CD4-positive, alpha-beta T cell treated with Interleukin-2 at 100 ng/mL for 4 hours (primary cell): ENCODE measurements at regions not wholly inside any gene's neighbourhood (a gene's known extent, or its start where the extent isn't known, plus 50 kb on each side); places are given as distances from the start of the nearest gene placed in this dataset.

Experiments
- DNase-seq: peaks from one replicate; pipeline ENCODE4 v3.0.0-alpha.2; 2020; ENCODE audit warnings: low spot score

GRCh38 chr4:3831529-3832150 is 65.5 kb downstream of the ADRA2C start:
- DNase-seq: no peak

- no peak for DNase-seq
Measured at GRCh38 chr4:3832536-3833220, 66.5 kb downstream of the ADRA2C start.

- DNase-seq: no peak
Measured at GRCh38 chr4:3833326-3833989, 67.3 kb downstream of the ADRA2C start.

GRCh38 chr4:3834186-3834662 is 68.0 kb downstream of the ADRA2C start:
- DNase-seq: no peak

GRCh38 chr4:3834663-3835521 is 68.7 kb downstream of the ADRA2C start:
- no peak for DNase-seq

GRCh38 chr4:3835527-3836405 is 69.6 kb downstream of the ADRA2C start:
- no peak for DNase-seq

GRCh38 chr4:3836406-3836755 is 70.2 kb downstream of the ADRA2C start:
- DNase-seq: no peak

- no peak for DNase-seq
Measured at GRCh38 chr4:3836756-3837601, 70.8 kb downstream of the ADRA2C start.

- DNase-seq: no peak
Measured at GRCh38 chr4:3838437-3839380, 72.5 kb downstream of the ADRA2C start.

GRCh38 chr4:3845094-3845743 is 79.0 kb downstream of the ADRA2C start:
- DNase-seq: no peak

- DNase-seq: no peak
Measured at GRCh38 chr4:3845744-3846429, 79.7 kb downstream of the ADRA2C start.

- no peak for DNase-seq
Measured at GRCh38 chr4:3847211-3847940, 81.2 kb downstream of the ADRA2C start.

GRCh38 chr4:3848323-3848722 is 82.1 kb downstream of the ADRA2C start:
- DNase-seq: no peak

GRCh38 chr4:3849140-3849539 is 83.0 kb downstream of the ADRA2C start:
- no peak for DNase-seq

GRCh38 chr4:3850128-3850527 is 83.9 kb downstream of the ADRA2C start:
- no peak for DNase-seq

- DNase-seq: no peak
Measured at GRCh38 chr4:3851211-3851610, 85.0 kb downstream of the ADRA2C start.

GRCh38 chr4:3851881-3852280 is 85.7 kb downstream of the ADRA2C start:
- no peak for DNase-seq
